Upper lobe of left lung (tissue), 6 donors: ENCODE measurements at regions not wholly inside any gene's neighbourhood (a gene's known extent, or its start where the extent isn't known, plus 50 kb on each side); places are given as distances from the start of the nearest gene placed in this dataset.

ENCODE experiments used
- ATAC-seq, 2 donors: fragments of 200-7000 bp; cut with Tn5 transposase; one replicate each; pipeline ENCODE4 v1.9.1; 2022; ENCODE audit warnings: mild to moderate bottlenecking in 2 of 2, moderate library complexity in 2 of 2; ENCODE audit not compliant: low FRiP score in 2 of 2
- DNase-seq, 2 donors: peaks; one replicate each; pipeline ENCODE4 v3.0.0-alpha.2; 2019 to 2020
- H3K27ac ChIP-seq, 4 donors: fragments of 200-600 bp; sonication (generic); one replicate each; pipeline ENCODE4 v1.5.1; 2016 to 2019
- H3K27me3 ChIP-seq, 4 donors: fragments of 200-600 bp; sonication (generic); one replicate each; pipeline ENCODE4 v1.5.1; 2017 to 2019
- H3K36me3 ChIP-seq, 4 donors: fragments of 200-600 bp; sonication (generic); one replicate each; pipeline ENCODE4 v1.5.1; 2016 to 2019
- H3K4me1 ChIP-seq, 4 donors: fragments of 200-600 bp; sonication (generic); one replicate each; pipeline ENCODE4 v1.5.1; 2018 to 2019
- H3K4me3 ChIP-seq, 4 donors: fragments of 200-600 bp; sonication (generic); one replicate each; pipeline ENCODE4 v1.5.1; 2017 to 2019; ENCODE audit warnings: mild to moderate bottlenecking in 2 of 4, moderate library complexity in 1 of 4
- H3K9me3 ChIP-seq, 4 donors: fragments of 200-600 bp; sonication (generic); one replicate each; pipeline ENCODE4 v1.5.1; 2018 to 2019
- EP300 ChIP-seq, 4 donors: sonication (generic); formaldehyde crosslinking; IDR thresholded peaks; one replicate each; pipeline ENCODE4 v1.5.1; 2017; ENCODE audit warnings: antibody characterized with exemption in 4 of 4, control low read depth in 2 of 4
- POLR2A ChIP-seq, 4 donors: fragments of 450-650 bp; IDR thresholded peaks; one replicate each; pipeline ENCODE4 v1.5.1; 2016 to 2017; ENCODE audit warnings: antibody characterized with exemption in 4 of 4, mild to moderate bottlenecking in 2 of 4
- POLR2AphosphoS5 ChIP-seq, 2 donors: sonication (generic); formaldehyde crosslinking; IDR thresholded peaks; one replicate each; pipeline ENCODE4 v1.5.1; 2017; ENCODE audit warnings: antibody characterized with exemption in 2 of 2
- WGBS, 2 donors: methylation state at CpG; one replicate each; pipeline ENCODE4 v1.1.5; 2017 to 2018; 5-methylcytosine and 5-hydroxymethylcytosine counted together
- TF ChIP-seq, protein P1 (sequence below), 6 experiments: fragments of 450-650 bp in 4 of 6; fragments of 200-600 bp in 2 of 6; sonication (generic) in 2 of 6; IDR thresholded peaks; one replicate each; pipeline ENCODE4 v1.5.1; 2016 to 2019; ENCODE audit warnings: antibody characterized with exemption in 6 of 6
- donor health status: DM: no; HTN: no; CAD: no; lungs with moderate emphysema.
- donor health status: DM: no; HTN: yes; CAD: no; lungs with severe emphysema.

- 10 to 16% methylated on average over 13 of the region's 14 CpGs for WGBS, 2 donors
- DNase-seq (no peak), ATAC-seq (no peak)
Measured at GRCh38 chr16:49019081-49019633, 262.5 kb downstream of the CBLN1 start.

DNA sequence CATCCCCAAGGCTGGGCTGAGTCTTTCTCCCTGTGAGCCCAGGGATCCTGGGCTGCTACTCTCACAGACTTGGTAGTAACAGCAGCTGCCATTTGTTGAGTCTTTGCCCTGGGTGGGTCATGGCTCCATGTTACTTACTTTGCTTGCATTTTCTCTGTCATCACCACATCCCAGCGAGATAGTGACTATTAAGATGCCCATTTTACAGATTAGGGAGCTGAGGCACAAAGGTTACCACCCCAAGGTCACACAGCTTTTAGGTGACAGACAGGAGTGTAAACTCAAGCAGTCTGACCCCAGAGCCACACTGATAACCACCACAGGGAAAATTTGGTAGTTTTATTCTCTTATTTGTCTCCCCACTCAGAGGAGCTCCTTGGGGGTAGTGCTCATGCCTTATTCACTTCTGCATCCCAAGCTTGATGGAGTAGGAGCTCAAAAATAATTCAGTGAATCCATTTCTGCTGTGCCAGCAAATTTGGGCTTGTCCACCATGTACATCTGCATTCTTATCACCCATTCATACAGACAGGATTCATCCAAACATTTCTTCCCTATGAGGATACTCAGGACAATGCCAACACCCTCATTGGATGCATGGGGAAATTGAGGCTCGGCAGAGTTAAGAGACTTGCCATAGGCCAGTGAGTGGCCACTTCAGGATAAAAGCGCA, 263.2 kb downstream of the CBLN1 start:
- no peak overlapping the region for H3K27ac ChIP-seq
- TF ChIP-seq EP300 (IDR thresholded peaks at IDR 0.05) (no peak), POLR2AphosphoS5 (IDR thresholded peaks at IDR 0.05) (no peak), POLR2A (IDR thresholded peaks at IDR 0.05) (no peak)
- TF ChIP-seq, protein P1, sequence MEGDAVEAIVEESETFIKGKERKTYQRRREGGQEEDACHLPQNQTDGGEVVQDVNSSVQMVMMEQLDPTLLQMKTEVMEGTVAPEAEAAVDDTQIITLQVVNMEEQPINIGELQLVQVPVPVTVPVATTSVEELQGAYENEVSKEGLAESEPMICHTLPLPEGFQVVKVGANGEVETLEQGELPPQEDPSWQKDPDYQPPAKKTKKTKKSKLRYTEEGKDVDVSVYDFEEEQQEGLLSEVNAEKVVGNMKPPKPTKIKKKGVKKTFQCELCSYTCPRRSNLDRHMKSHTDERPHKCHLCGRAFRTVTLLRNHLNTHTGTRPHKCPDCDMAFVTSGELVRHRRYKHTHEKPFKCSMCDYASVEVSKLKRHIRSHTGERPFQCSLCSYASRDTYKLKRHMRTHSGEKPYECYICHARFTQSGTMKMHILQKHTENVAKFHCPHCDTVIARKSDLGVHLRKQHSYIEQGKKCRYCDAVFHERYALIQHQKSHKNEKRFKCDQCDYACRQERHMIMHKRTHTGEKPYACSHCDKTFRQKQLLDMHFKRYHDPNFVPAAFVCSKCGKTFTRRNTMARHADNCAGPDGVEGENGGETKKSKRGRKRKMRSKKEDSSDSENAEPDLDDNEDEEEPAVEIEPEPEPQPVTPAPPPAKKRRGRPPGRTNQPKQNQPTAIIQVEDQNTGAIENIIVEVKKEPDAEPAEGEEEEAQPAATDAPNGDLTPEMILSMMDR (IDR thresholded peaks at IDR 0.05) = no peak
- DNase-seq = no peak
- no peak overlapping the region for H3K4me3 ChIP-seq
- no peaks in the 10 kb centered on the region for H3K4me1 ChIP-seq
- 46 to 51% methylated on average over 3 of the region's 3 CpGs for WGBS, 2 donors
- no peak for ATAC-seq
- H3K9me3 ChIP-seq = no peaks in the 10 kb centered on the region
- no peaks in the 10 kb centered on the region for H3K27me3 ChIP-seq
- no peaks in the 10 kb centered on the region for H3K36me3 ChIP-seq

More at GRCh38 chr16:49019081-49019633, 262.5 kb downstream of the CBLN1 start:
- no peaks in the 10 kb centered on the region for H3K4me1 ChIP-seq
- H3K27me3 ChIP-seq = no peaks in the 10 kb centered on the region
- H3K27ac ChIP-seq = no peak overlapping the region
- TF ChIP-seq, protein P1 (IDR thresholded peaks at IDR 0.05) = no peak
- TF ChIP-seq POLR2AphosphoS5 (IDR thresholded peaks at IDR 0.05) (no peak), POLR2A (IDR thresholded peaks at IDR 0.05) (no peak), EP300 (IDR thresholded peaks at IDR 0.05) (no peak)
- H3K36me3 ChIP-seq = no peaks in the 10 kb centered on the region
- no peaks in the 10 kb centered on the region for H3K9me3 ChIP-seq
- H3K4me3 ChIP-seq = no peak overlapping the region

- no peaks in the 10 kb centered on the region for H3K27me3 ChIP-seq
- no peaks in the 10 kb centered on the region for H3K4me1 ChIP-seq
- TF ChIP-seq, protein P1 (IDR thresholded peaks at IDR 0.05) = no peak
- TF ChIP-seq POLR2AphosphoS5 (IDR thresholded peaks at IDR 0.05) (no peak), POLR2A (IDR thresholded peaks at IDR 0.05) (no peak), EP300 (IDR thresholded peaks at IDR 0.05) (no peak)
- H3K27ac ChIP-seq = no peak overlapping the region
- 68 to 74% methylated on average over 2 of the region's 2 CpGs for WGBS, 2 donors
- no peaks in the 10 kb centered on the region for H3K9me3 ChIP-seq
- ATAC-seq (no peak), DNase-seq (no peak)
- H3K4me3 ChIP-seq = no peak overlapping the region
- H3K36me3 ChIP-seq = no peaks in the 10 kb centered on the region
Measured at GRCh38 chr16:49017501-49017900, 264.1 kb downstream of the CBLN1 start.

DNA sequence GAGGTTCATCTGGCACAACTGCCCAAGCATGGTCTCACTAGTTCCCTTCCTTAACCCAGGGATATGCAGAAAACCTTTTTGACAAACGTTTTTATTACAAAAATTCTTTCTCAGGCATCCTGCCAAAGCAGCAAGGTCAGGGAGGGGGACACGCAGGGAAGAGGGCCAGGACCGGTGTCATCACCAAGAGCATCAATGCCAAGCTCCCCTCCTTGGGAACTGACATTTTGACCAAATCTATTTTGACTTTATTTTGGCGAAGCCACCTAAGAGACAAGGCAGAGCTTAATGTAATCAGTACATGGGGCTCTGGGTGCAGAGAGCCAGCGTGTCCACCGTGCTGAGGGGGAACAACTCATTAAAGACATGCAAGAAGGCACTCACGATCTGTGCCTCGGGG, 265.2 kb downstream of the CBLN1 start:
- no peaks in the 10 kb centered on the region for H3K9me3 ChIP-seq
- H3K27me3 ChIP-seq = no peaks in the 10 kb centered on the region
- DNase-seq = no peak
- H3K36me3 ChIP-seq = no peaks in the 10 kb centered on the region
- WGBS, 2 donors = 72 to 74% methylated on average over 8 of the region's 8 CpGs
- H3K4me1 ChIP-seq = no peaks in the 10 kb centered on the region
- ATAC-seq = no peak
- TF ChIP-seq POLR2A (IDR thresholded peaks at IDR 0.05) (no peak), EP300 (IDR thresholded peaks at IDR 0.05) (no peak), POLR2AphosphoS5 (IDR thresholded peaks at IDR 0.05) (no peak)
- TF ChIP-seq, protein P1 (IDR thresholded peaks at IDR 0.05) = no peak
- no peak overlapping the region for H3K4me3 ChIP-seq
- H3K27ac ChIP-seq = no peak overlapping the region

GRCh38 chr16:49015225-49015592, 266.4 kb downstream of the CBLN1 start:
- Histone ChIP-seq H3K27me3 (no peaks in the 10 kb centered on the region), H3K36me3 (no peaks in the 10 kb centered on the region), H3K27ac (no peak overlapping the region), H3K4me3 (no peak overlapping the region), H3K4me1 (no peaks in the 10 kb centered on the region), H3K9me3 (no peaks in the 10 kb centered on the region)
- no peak for TF ChIP-seq EP300 (IDR thresholded peaks at IDR 0.05)
- TF ChIP-seq, protein P1 (IDR thresholded peaks at IDR 0.05) = no peak
- no peak for TF ChIP-seq POLR2AphosphoS5 (IDR thresholded peaks at IDR 0.05)
- TF ChIP-seq POLR2A (IDR thresholded peaks at IDR 0.05) = no peak
- ATAC-seq (no peak), DNase-seq (no peak)
- 13 to 26% methylated on average over 6 of the region's 6 CpGs for WGBS, 2 donors
